ENCODE measurements at regions not wholly inside any gene's neighbourhood (a gene's known extent, or its start where the extent isn't known, plus 50 kb on each side); places are given as distances from the start of the nearest gene placed in this dataset.
A peak's percentile ranks its signal among the peaks of the same experiment; 100 is the strongest.

DNA sequence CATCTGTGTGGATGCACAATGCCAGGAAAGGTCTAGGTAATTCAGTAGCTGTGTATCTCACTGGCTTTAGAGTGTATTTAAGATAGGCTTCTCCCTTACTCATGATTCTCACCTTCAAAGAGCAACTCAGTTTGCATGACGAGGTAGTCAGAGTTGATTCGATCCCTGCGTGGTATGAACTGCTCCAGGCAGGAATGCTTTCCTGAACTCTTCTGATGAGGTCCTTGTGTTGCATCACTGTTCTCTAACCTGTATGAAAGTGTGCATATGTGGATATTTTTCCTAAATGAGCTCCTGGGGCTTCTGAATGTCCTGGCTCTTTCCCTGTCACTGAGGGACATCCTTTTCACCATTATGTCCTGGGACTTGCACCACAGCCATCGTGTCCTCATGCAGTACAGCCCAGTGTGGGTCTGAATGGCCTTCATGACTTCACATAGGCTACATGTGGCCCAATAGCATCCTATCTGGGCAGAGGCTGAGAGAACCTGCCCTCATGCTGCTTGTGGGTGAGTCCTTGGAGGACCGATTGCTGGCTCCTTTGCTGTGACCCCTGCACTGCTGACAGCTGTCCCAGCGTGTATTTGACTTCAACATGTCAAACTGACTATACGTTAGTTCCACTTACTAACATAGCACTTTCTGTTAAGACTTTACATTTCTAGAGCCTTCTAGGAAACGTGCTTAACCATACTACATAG is 65.3 kb upstream of the WDR1 start:
- no peak for DNase-seq
- H3K27ac ChIP-seq, result peak overlapping the region in 1 of 2 donors; percentile 87
- intact Hi-C loops (cut with DNase I), result no loop called here
- H3K9me3 ChIP-seq, result no peaks in the 10 kb centered on the region
- H3K4me3 ChIP-seq, result no peak overlapping the region
- no peak for ATAC-seq
- peaks cover 0 to 36% of the 10 kb centered on the region in 2 donors for H3K4me1 ChIP-seq
- TF ChIP-seq, protein P1, sequence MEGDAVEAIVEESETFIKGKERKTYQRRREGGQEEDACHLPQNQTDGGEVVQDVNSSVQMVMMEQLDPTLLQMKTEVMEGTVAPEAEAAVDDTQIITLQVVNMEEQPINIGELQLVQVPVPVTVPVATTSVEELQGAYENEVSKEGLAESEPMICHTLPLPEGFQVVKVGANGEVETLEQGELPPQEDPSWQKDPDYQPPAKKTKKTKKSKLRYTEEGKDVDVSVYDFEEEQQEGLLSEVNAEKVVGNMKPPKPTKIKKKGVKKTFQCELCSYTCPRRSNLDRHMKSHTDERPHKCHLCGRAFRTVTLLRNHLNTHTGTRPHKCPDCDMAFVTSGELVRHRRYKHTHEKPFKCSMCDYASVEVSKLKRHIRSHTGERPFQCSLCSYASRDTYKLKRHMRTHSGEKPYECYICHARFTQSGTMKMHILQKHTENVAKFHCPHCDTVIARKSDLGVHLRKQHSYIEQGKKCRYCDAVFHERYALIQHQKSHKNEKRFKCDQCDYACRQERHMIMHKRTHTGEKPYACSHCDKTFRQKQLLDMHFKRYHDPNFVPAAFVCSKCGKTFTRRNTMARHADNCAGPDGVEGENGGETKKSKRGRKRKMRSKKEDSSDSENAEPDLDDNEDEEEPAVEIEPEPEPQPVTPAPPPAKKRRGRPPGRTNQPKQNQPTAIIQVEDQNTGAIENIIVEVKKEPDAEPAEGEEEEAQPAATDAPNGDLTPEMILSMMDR (IDR thresholded peaks at IDR 0.05), result no peak
- no peaks in the 10 kb centered on the region for H3K27me3 ChIP-seq
- H3K36me3 ChIP-seq, result no peaks in the 10 kb centered on the region

DNA sequence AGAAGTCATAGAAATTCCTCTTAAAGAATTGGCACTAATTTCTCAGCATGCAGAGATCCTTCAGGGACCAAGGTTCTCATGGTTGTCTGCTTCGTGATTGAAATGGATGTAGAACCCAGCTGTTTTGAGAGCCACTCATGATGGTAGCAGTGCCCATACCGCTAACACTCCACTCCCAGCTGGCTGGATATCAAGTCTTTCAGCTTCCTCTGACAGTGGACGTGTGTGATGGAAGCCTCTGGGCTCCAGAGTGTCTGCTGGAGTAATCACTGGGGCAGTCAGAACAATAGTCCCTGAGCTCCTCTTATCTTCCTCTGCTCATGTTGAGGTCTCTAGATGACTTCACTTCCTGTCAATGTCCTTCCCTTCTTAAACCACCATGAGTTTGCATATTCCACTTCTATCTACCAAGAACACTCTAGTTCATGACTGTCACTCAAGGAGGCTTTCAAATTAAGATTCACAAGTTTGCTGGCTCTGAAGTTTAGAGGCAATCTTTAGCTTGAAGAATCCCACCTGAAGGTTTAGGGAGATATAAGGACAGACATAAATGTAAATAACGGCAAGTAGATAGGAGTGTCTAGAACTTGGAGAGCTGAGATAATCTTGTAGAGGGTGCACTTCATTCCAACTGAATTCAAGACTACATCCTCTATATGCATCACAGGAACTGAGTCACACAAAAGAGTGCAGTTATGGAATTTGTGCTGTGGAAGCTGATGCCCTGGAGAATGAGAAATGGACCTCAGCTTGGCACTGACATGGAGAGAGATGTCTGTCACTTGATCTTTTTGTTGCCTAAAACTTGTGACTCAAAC is 64.5 kb upstream of the WDR1 start:
- intact Hi-C loops (cut with DNase I), result no loop called here

DNA sequence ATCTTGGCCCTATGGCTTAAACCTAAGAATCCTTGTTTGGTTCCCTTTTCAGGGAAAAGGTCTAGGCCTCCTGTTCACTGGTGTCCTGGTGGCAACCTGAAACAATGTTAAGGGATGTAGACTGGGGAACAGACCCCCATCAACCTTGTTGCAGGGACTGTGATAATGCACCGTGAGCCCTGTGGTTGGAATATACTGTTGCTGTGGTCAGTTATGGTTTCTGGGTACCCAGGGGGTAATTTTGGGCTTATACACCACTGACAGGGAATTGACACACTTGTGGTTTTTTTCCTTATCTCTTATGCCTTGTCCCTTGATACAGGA is 64.0 kb upstream of the WDR1 start:
- intact Hi-C loops (cut with DNase I), result no loop called here
- no peaks in the 10 kb centered on the region for H3K9me3 ChIP-seq
- no peaks in the 10 kb centered on the region for H3K27me3 ChIP-seq
- H3K27ac ChIP-seq, result peak overlapping the region in 1 of 2 donors; percentile 87
- DNase-seq, result no peak
- ATAC-seq, result no peak
- peaks cover 0 to 36% of the 10 kb centered on the region in 2 donors for H3K4me1 ChIP-seq
- H3K36me3 ChIP-seq, result no peaks in the 10 kb centered on the region
- TF ChIP-seq, protein P1 (IDR thresholded peaks at IDR 0.05), result no peak
- no peak overlapping the region for H3K4me3 ChIP-seq

More for the DNA sequence above, 64.5 kb upstream of the WDR1 start:
- Histone ChIP-seq H3K4me3 (no peak overlapping the region), H3K27me3 (no peaks in the 10 kb centered on the region), H3K9me3 (no peaks in the 10 kb centered on the region), H3K4me1 (peaks cover 0 to 36% of the 10 kb centered on the region in 2 donors), H3K36me3 (no peaks in the 10 kb centered on the region), H3K27ac (peak overlapping the region in 1 of 2 donors; percentile 87)
- ATAC-seq (peak; percentile 15), DNase-seq (no peak)
- TF ChIP-seq, protein P1 (IDR thresholded peaks at IDR 0.05), result no peak

DNA sequence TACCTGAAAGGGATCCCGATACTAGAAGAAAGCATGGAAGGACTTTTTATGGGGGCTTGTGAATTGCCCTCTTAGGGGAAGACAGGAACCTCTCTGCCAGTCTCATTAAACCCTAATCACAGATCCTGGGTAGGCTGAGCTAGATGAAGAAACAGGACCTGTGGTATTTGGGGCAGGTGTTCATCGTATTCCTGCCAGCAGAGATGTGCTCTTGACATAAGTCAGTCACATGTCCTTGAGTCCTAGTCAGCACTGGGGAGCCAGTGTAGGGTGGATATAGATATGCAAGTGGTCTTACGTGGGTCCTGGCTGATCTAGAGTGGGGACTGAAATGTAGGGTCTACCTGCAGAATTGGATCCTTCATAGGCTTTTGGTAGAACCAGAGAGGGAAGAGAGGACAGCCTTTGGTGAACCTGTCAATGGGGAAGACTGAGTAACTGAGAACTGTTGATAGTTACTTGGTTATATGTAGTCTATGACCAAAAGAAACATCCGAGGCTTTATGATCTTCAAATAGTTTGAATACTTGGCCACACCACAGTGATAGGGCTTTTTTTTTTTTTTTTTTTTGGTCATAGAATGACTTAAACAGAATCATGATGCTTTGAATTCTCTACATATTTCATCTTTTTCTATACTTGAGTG is 63.5 kb upstream of the WDR1 start:
- no peaks in the 10 kb centered on the region for H3K27me3 ChIP-seq
- ATAC-seq (no peak), DNase-seq (no peak)
- TF ChIP-seq, protein P1 (IDR thresholded peaks at IDR 0.05), result no peak
- H3K27ac ChIP-seq, result peak overlapping the region in 1 of 2 donors; percentile 87
- no peaks in the 10 kb centered on the region for H3K9me3 ChIP-seq
- no peaks in the 10 kb centered on the region for H3K36me3 ChIP-seq
- intact Hi-C loops (cut with DNase I), result no loop called here
- H3K4me3 ChIP-seq, result no peak overlapping the region
- H3K4me1 ChIP-seq, result peaks cover 0 to 36% of the 10 kb centered on the region in 2 donors

DNA sequence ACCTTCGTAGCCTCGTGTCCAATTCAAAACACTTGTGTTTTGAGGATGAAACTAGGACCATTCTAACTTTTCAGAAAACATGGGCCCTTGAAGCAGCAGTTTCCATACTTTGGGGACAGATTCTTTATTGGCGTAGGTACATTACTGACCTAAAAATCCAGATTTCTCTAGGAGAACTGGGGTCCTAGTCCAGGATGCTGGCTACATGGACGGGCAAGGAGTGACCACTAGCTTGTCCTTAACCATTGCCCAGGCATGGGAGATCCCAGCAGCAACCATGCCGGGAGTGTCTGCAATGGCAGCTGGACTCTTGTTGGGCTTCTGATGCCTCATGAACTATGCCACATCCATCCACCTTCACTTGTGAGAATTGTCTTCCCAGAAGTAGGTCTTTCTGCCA is 62.2 kb upstream of the WDR1 start:
- TF ChIP-seq, protein P1 (IDR thresholded peaks at IDR 0.05), result no peak
- ATAC-seq, result no peak
- Histone ChIP-seq H3K9me3 (no peaks in the 10 kb centered on the region), H3K27ac (no peak overlapping the region), H3K27me3 (no peaks in the 10 kb centered on the region), H3K4me3 (no peak overlapping the region), H3K4me1 (peaks cover 0 to 35% of the 10 kb centered on the region in 2 donors), H3K36me3 (no peaks in the 10 kb centered on the region)
- DNase-seq, result no peak
- intact Hi-C loops (cut with DNase I), result no loop called here

Data from left lung (tissue), 4 donors.